ENCODE measurements at regions not wholly inside any gene's neighbourhood (a gene's known extent, or its start where the extent isn't known, plus 50 kb on each side); places are given as distances from the start of the nearest gene placed in this dataset.

- DNase-seq (ENCODE audit: low read depth) = no peak
- no peak for TF ChIP-seq CTCF (IDR thresholded peaks at IDR 0.05; ENCODE audit: insufficient read depth, low read depth, low read length, missing control alignments)
- no peak overlapping the region for H3K4me3 ChIP-seq (ENCODE audit: low read depth, low read length)
These were observed 139.3 kb downstream of the IRS2 start for GRCh38 chr13:109647053-109647452.

GRCh38 chr13:109646423-109646822 lies 140.0 kb downstream of the IRS2 start:
- H3K4me3 ChIP-seq (ENCODE audit: low read depth, low read length) = no peak overlapping the region
- no peak for DNase-seq (ENCODE audit: low read depth)
- TF ChIP-seq CTCF (IDR thresholded peaks at IDR 0.05; ENCODE audit: insufficient read depth, low read depth, low read length, missing control alignments) = no peak

GRCh38 chr13:109645831-109646230 lies 140.6 kb downstream of the IRS2 start:
- no peak for DNase-seq (ENCODE audit: low read depth)
- H3K4me3 ChIP-seq (ENCODE audit: low read depth, low read length) = no peak overlapping the region
- no peak for TF ChIP-seq CTCF (IDR thresholded peaks at IDR 0.05; ENCODE audit: insufficient read depth, low read depth, low read length, missing control alignments)

- H3K4me3 ChIP-seq (ENCODE audit: low read depth, low read length) = no peak overlapping the region
- DNase-seq (ENCODE audit: low read depth) = no peak
- TF ChIP-seq CTCF (IDR thresholded peaks at IDR 0.05; ENCODE audit: insufficient read depth, low read depth, low read length, missing control alignments) = no peak
These were observed 141.4 kb downstream of the IRS2 start for GRCh38 chr13:109644956-109645355.

GRCh38 chr13:109644069-109644750 lies 142.2 kb downstream of the IRS2 start:
- DNase-seq (ENCODE audit: low read depth) = no peak
- TF ChIP-seq CTCF (IDR thresholded peaks at IDR 0.05; ENCODE audit: insufficient read depth, low read depth, low read length, missing control alignments) = no peak
- no peak overlapping the region for H3K4me3 ChIP-seq (ENCODE audit: low read depth, low read length)

GRCh38 chr13:109642358-109642757 lies 144.0 kb downstream of the IRS2 start:
- TF ChIP-seq CTCF (IDR thresholded peaks at IDR 0.05; ENCODE audit: insufficient read depth, low read depth, low read length, missing control alignments) = no peak
- H3K4me3 ChIP-seq (ENCODE audit: low read depth, low read length) = no peak overlapping the region
- DNase-seq (ENCODE audit: low read depth) = no peak

GRCh38 chr13:109636736-109637135 lies 149.6 kb downstream of the IRS2 start:
- DNase-seq (ENCODE audit: low read depth) = no peak
- no peak for TF ChIP-seq CTCF (IDR thresholded peaks at IDR 0.05; ENCODE audit: insufficient read depth, low read depth, low read length, missing control alignments)
- no peak overlapping the region for H3K4me3 ChIP-seq (ENCODE audit: low read depth, low read length)

Measured in GM12865 (cell line).